GM21825 (cell line): ENCODE measurements at regions not wholly inside any gene's neighbourhood (a gene's known extent, or its start where the extent isn't known, plus 50 kb on each side); places are given as distances from the start of the nearest gene placed in this dataset.

Source experiments
- ATAC-seq: cut with Tn5 transposase; IDR thresholded peaks from one replicate; pipeline ENCODE4 v1.9.1; 2021; ENCODE audit warnings: mild to moderate bottlenecking, moderate library complexity; ENCODE audit not compliant: unreplicated experiment

GRCh38 chr3:67723863-67724262, 69.5 kb upstream of the SUCLG2 start:
- no peak for ATAC-seq

GRCh38 chr3:67719333-67719732, 64.9 kb upstream of the SUCLG2 start:
- ATAC-seq = no peak

- no peak for ATAC-seq
Measured at GRCh38 chr3:67715971-67716370, 61.6 kb upstream of the SUCLG2 start.

- no peak for ATAC-seq
Measured at GRCh38 chr3:67713764-67714469, 59.5 kb upstream of the SUCLG2 start.

- ATAC-seq = no peak
Measured at GRCh38 chr3:67712259-67712658, 57.8 kb upstream of the SUCLG2 start.

GRCh38 chr3:67710396-67710795, 56.0 kb upstream of the SUCLG2 start:
- no peak for ATAC-seq

GRCh38 chr3:67706934-67707333, 52.5 kb upstream of the SUCLG2 start:
- ATAC-seq = no peak

- no peak for ATAC-seq
Measured at GRCh38 chr3:67704322-67704721, 49.9 kb upstream of the SUCLG2 start.
